KMS-11 (cell line): ENCODE measurements at regions not wholly inside any gene's neighbourhood (a gene's known extent, or its start where the extent isn't known, plus 50 kb on each side); places are given as distances from the start of the nearest gene placed in this dataset.

Experiments
- H2AFZ ChIP-seq: fragments of 200-600 bp; sonication (generic); 2 replicates; pipeline ENCODE4 v1.6.1; 2016; ENCODE audit warnings: antibody characterized with exemption, mixed run types, low read depth
- H3K27ac ChIP-seq: fragments of 200-600 bp; sonication (generic); 2 replicates; pipeline ENCODE4 v1.6.1; 2016; ENCODE audit warnings: mild to moderate bottlenecking, mixed run types
- H3K27me3 ChIP-seq: fragments of 200-600 bp; sonication (generic); 2 replicates; pipeline ENCODE4 v1.6.1; 2017; ENCODE audit warnings: mild to moderate bottlenecking, low read depth, mixed run types, moderate library complexity; ENCODE audit not compliant: insufficient read depth
- H3K36me3 ChIP-seq: fragments of 200-600 bp; sonication (generic); 2 replicates; pipeline ENCODE4 v1.6.1; 2017; ENCODE audit warnings: mild to moderate bottlenecking, mixed run types; ENCODE audit not compliant: insufficient read depth
- H3K4me1 ChIP-seq: fragments of 200-600 bp; sonication (generic); 2 replicates; pipeline ENCODE4 v1.6.1; 2016; ENCODE audit warnings: mild to moderate bottlenecking, low read depth, mixed run types; ENCODE audit not compliant: poor library complexity, severe bottlenecking
- H3K4me2 ChIP-seq: fragments of 200-600 bp; sonication (generic); 2 replicates; pipeline ENCODE4 v1.7.0; 2016; ENCODE audit warnings: mild to moderate bottlenecking, mixed run types
- H3K4me3 ChIP-seq: fragments of 200-600 bp; sonication (generic); IDR thresholded peaks from 2 replicates; pipeline ENCODE4 v1.6.1; 2017; ENCODE audit warnings: low read depth, low read length, mixed read lengths; ENCODE audit not compliant: insufficient read depth
- H3K79me2 ChIP-seq: fragments of 200-600 bp; sonication (generic); 2 replicates; pipeline ENCODE4 v1.6.1; 2016; ENCODE audit warnings: low read depth, mixed run types; ENCODE audit not compliant: insufficient read depth
- H3K9ac ChIP-seq: fragments of 200-600 bp; sonication (generic); 2 replicates; pipeline ENCODE4 v1.6.1; 2016; ENCODE audit warnings: mild to moderate bottlenecking, mixed run types
- H4K20me1 ChIP-seq: fragments of 200-600 bp; sonication (generic); 2 replicates; pipeline ENCODE4 v1.6.1; 2016; ENCODE audit warnings: mild to moderate bottlenecking, mixed run types; ENCODE audit not compliant: insufficient read depth
- CTCF ChIP-seq: fragments of 200-600 bp; sonication (generic); conservative IDR thresholded peaks from 2 replicates; pipeline ENCODE4 v1.6.1; 2017; ENCODE audit warnings: low read depth, mild to moderate bottlenecking, antibody characterized with exemption, low read length, moderate library complexity, mixed read lengths

DNA sequence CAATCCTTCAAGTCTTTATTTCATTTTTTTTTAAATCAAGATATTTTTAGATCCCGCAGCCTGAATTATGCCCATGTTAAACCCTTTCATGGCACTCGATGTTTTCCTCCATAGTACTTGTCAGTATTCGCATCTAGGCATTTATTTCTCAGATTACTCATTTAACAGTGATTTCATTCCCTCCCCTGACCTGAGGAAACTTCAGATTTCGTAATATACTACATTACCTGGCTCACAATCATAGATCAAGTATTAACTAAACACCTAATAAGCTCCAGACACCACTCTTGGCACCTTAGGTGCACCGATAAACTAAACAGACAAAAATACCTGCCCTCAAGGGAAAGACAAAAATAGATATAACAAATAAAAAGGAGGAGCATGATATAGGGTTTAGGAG, 413.2 kb upstream of the GJE1 start:
- H2AFZ ChIP-seq = no peak overlapping the region
- no peak overlapping the region for H3K4me3 ChIP-seq
- H3K27me3 ChIP-seq = no peaks in the 10 kb centered on the region
- no peak overlapping the region for H3K27ac ChIP-seq
- no peak overlapping the region for H3K9ac ChIP-seq
- no peaks in the 10 kb centered on the region for H3K4me1 ChIP-seq
- no peaks in the 10 kb centered on the region for H3K36me3 ChIP-seq
- no peak overlapping the region for H3K4me2 ChIP-seq
- no peaks in the 10 kb centered on the region for H4K20me1 ChIP-seq
- H3K79me2 ChIP-seq = no peaks in the 10 kb centered on the region
- no peak for TF ChIP-seq CTCF

DNA sequence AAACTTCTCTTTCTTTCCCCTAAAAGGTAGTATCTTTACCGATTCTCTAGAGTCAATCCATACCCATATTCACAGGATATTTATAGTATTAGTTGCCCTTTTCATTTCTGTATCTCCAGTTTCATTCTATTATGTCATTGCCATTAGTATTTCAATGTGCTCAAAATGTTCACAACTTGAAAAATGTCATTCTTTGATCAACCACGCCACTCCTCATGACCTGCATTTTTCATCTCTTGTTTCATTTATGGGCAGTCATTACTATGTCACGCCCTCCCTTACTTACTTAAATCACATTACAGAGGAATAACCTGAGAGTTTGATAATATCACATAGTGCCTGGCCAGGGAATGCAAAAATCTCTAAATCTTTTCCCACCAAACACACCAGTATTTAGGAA, 427.3 kb upstream of the GJE1 start:
- Histone ChIP-seq H3K27ac (no peak overlapping the region), H3K27me3 (no peaks in the 10 kb centered on the region), H3K4me3 (no peak overlapping the region), H3K79me2 (no peaks in the 10 kb centered on the region), H2AFZ (no peak overlapping the region), H3K4me2 (no peak overlapping the region), H3K4me1 (no peaks in the 10 kb centered on the region), H3K36me3 (no peaks in the 10 kb centered on the region), H3K9ac (no peak overlapping the region), H4K20me1 (no peaks in the 10 kb centered on the region)
- TF ChIP-seq CTCF = no peak

- H2AFZ ChIP-seq = no peak overlapping the region
- no peak overlapping the region for H3K4me3 ChIP-seq
- H4K20me1 ChIP-seq = no peaks in the 10 kb centered on the region
- no peaks in the 10 kb centered on the region for H3K36me3 ChIP-seq
- no peak overlapping the region for H3K4me2 ChIP-seq
- no peak overlapping the region for H3K27ac ChIP-seq
- no peak for TF ChIP-seq CTCF
- no peaks in the 10 kb centered on the region for H3K4me1 ChIP-seq
- no peaks in the 10 kb centered on the region for H3K27me3 ChIP-seq
- no peaks in the 10 kb centered on the region for H3K79me2 ChIP-seq
- no peak overlapping the region for H3K9ac ChIP-seq
These were observed 428.6 kb upstream of the GJE1 start for GRCh38 chr6:141704151-141704550.

DNA sequence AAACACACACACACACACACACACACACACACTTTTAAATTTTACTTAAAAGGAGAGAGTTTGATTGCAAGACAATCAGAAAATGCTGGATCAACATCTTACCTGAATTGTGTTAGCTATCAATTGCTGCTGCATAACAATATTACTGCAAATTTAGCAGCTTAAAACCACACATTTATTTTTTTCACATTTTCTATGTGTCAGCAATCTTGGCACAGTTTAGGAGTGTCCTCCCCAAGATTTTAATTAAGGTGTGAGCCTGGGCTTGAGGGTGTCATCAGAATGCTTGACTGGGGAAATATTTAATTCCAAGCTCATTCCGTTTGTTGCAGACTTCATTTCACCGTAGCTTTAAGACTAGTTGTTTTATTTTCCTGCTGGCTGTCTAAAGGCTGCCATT, 431.0 kb upstream of the GJE1 start:
- H3K4me3 ChIP-seq = no peak overlapping the region
- H3K79me2 ChIP-seq = no peaks in the 10 kb centered on the region
- no peaks in the 10 kb centered on the region for H3K36me3 ChIP-seq
- H2AFZ ChIP-seq = no peak overlapping the region
- H3K9ac ChIP-seq = no peak overlapping the region
- no peaks in the 10 kb centered on the region for H4K20me1 ChIP-seq
- no peaks in the 10 kb centered on the region for H3K27me3 ChIP-seq
- no peak overlapping the region for H3K4me2 ChIP-seq
- H3K27ac ChIP-seq = no peak overlapping the region
- no peak for TF ChIP-seq CTCF
- H3K4me1 ChIP-seq = no peaks in the 10 kb centered on the region

DNA sequence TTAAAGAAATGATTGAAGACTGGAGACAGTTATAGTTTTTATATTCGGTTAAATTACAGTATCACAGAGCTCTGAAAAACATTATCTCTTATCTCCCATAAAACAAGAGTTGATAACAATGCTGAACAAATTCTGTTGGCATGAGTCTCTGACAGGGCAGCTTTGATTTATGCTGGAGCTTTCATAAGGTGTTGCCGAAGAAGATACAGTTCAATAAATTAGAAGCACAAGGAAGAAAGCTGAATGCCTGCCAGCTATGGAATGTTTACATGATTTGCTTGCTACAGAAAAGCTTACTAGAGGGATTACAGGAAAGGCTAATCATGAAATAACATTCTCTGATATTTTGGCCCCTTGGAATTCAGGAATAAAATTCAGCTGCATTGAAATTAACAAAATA, 431.9 kb upstream of the GJE1 start:
- H2AFZ ChIP-seq = no peak overlapping the region
- no peak overlapping the region for H3K9ac ChIP-seq
- no peaks in the 10 kb centered on the region for H3K79me2 ChIP-seq
- H4K20me1 ChIP-seq = no peaks in the 10 kb centered on the region
- no peaks in the 10 kb centered on the region for H3K36me3 ChIP-seq
- no peaks in the 10 kb centered on the region for H3K27me3 ChIP-seq
- H3K4me2 ChIP-seq = no peak overlapping the region
- H3K4me3 ChIP-seq = no peak overlapping the region
- H3K4me1 ChIP-seq = no peaks in the 10 kb centered on the region
- no peak overlapping the region for H3K27ac ChIP-seq
- TF ChIP-seq CTCF = no peak
